ENCODE measurements at regions not wholly inside any gene's neighbourhood (a gene's known extent, or its start where the extent isn't known, plus 50 kb on each side); places are given as distances from the start of the nearest gene placed in this dataset.

- Histone ChIP-seq H4K20me1 (ENCODE audit: low read length) (no peaks in the 10 kb centered on the region), H3K4me3 (ENCODE audit: low read length) (no peak overlapping the region), H3K27ac (ENCODE audit: low read length) (no peak overlapping the region), H3K4me1 (ENCODE audit: insufficient read depth, low read length) (no peaks in the 10 kb centered on the region; the same call in 1 of the 2 replicates), H3K36me3 (ENCODE audit: low read depth, low read length) (no peaks in the 10 kb centered on the region), H3F3A (ENCODE audit: low read length, unreplicated experiment) (no peaks in the 10 kb centered on the region), H3K9ac (ENCODE audit: low read length) (no peak overlapping the region), H3K9me2 (replicated peaks; ENCODE audit: low read length) (no peaks in the 10 kb centered on the region), H3K27me3 (ENCODE audit: low read length) (no peaks in the 10 kb centered on the region), H3K9me3 (ENCODE audit: low read length) (no peaks in the 10 kb centered on the region), H3K4me2 (ENCODE audit: low read length) (no peak overlapping the region), H2AFZ (ENCODE audit: low read length) (no peak overlapping the region), H3K79me2 (ENCODE audit: low read length) (no peaks in the 10 kb centered on the region)
- ChIA-PET CTCF (no interaction called here), POLR2A (ENCODE audit: unreplicated experiment) (interaction anchor here (0.5 kb wide), 1 partner anchor 514 kb away, joined by 3 read pairs; no protein-coding TSS in a partner anchor)
- intact Hi-C loops (cut with micrococcal nuclease), result no loop called here
- DNase-seq (no peak), ATAC-seq (no peak)
- BruUV-seq (replicated peaks), result no TSS peak
- TF ChIP-seq EZH2 (IDR thresholded peaks at IDR 0.05; ENCODE audit: low read length, unreplicated experiment), result no peak
- TF ChIP-seq EZH2phosphoT487 (IDR thresholded peaks at IDR 0.05; ENCODE audit: borderline replicate concordance, low read length), result no peak
- TF ChIP-seq, protein P1, sequence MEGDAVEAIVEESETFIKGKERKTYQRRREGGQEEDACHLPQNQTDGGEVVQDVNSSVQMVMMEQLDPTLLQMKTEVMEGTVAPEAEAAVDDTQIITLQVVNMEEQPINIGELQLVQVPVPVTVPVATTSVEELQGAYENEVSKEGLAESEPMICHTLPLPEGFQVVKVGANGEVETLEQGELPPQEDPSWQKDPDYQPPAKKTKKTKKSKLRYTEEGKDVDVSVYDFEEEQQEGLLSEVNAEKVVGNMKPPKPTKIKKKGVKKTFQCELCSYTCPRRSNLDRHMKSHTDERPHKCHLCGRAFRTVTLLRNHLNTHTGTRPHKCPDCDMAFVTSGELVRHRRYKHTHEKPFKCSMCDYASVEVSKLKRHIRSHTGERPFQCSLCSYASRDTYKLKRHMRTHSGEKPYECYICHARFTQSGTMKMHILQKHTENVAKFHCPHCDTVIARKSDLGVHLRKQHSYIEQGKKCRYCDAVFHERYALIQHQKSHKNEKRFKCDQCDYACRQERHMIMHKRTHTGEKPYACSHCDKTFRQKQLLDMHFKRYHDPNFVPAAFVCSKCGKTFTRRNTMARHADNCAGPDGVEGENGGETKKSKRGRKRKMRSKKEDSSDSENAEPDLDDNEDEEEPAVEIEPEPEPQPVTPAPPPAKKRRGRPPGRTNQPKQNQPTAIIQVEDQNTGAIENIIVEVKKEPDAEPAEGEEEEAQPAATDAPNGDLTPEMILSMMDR (conservative IDR thresholded peaks at IDR 0.05; ENCODE audit: low read depth, low read length), result no peak
These were observed 129.9 kb upstream of the ZFHX3 start for GRCh38 chr16:73177729-73178295.

- Histone ChIP-seq H3K27me3 (ENCODE audit: low read length) (no peaks in the 10 kb centered on the region), H3K9me2 (replicated peaks; ENCODE audit: low read length) (no peaks in the 10 kb centered on the region), H4K20me1 (ENCODE audit: low read length) (no peaks in the 10 kb centered on the region), H2AFZ (ENCODE audit: low read length) (no peak overlapping the region), H3K4me3 (ENCODE audit: low read length) (no peak overlapping the region), H3K4me2 (ENCODE audit: low read length) (no peak overlapping the region), H3K27ac (ENCODE audit: low read length) (no peak overlapping the region), H3K9ac (ENCODE audit: low read length) (no peak overlapping the region), H3K36me3 (ENCODE audit: low read depth, low read length) (no peaks in the 10 kb centered on the region), H3K9me3 (ENCODE audit: low read length) (no peaks in the 10 kb centered on the region), H3K79me2 (ENCODE audit: low read length) (no peaks in the 10 kb centered on the region), H3F3A (ENCODE audit: low read length, unreplicated experiment) (no peaks in the 10 kb centered on the region), H3K4me1 (ENCODE audit: insufficient read depth, low read length) (peaks cover 4% of the 10 kb centered on the region; the same call in 1 of the 2 replicates)
- POLR2A ChIA-PET (ENCODE audit: unreplicated experiment), result no interaction called here
- peak; percentile 65 for DNase-seq
- TF ChIP-seq EZH2 (IDR thresholded peaks at IDR 0.05; ENCODE audit: low read length, unreplicated experiment) (no peak), EZH2phosphoT487 (IDR thresholded peaks at IDR 0.05; ENCODE audit: borderline replicate concordance, low read length) (no peak)
- TF ChIP-seq, protein P1 (conservative IDR thresholded peaks at IDR 0.05; ENCODE audit: low read depth, low read length), result no peak; the same call in 1 of the 2 replicates
- CTCF ChIA-PET, result interaction anchor here (0.6 to 0.7 kb wide), 3 partner anchors 115 to 574 kb away, joined by 3 to 5 read pairs (median 4); no protein-coding TSS in a partner anchor
- intact Hi-C loops (cut with micrococcal nuclease), result no loop called here
- no TSS peak for BruUV-seq (replicated peaks)
- no peak for ATAC-seq
These were observed 128.7 kb upstream of the ZFHX3 start for GRCh38 chr16:73176577-73177013.

Measured in PC-3 (cell line).